ENCODE measurements at regions not wholly inside any gene's neighbourhood (a gene's known extent, or its start where the extent isn't known, plus 50 kb on each side); places are given as distances from the start of the nearest gene placed in this dataset.
"Not testable (repeated sequence)": the region's sequence is repeated elsewhere in the genome, so short reads cannot be mapped to it uniquely, and the experiment has no call there.

GRCh38 chr1:148044495-148044894 lies 107.6 kb downstream of the NBPF11 start:
- not testable (repeated sequence) for TF ChIP-seq CTCF (IDR thresholded peaks at IDR 0.05); NFE2L2 (conservative IDR thresholded peaks at IDR 0.05; ENCODE audit: low read length); POLR2AphosphoS2 (conservative IDR thresholded peaks at IDR 0.05; ENCODE audit: low read length); CEBPB (IDR thresholded peaks at IDR 0.05); POLR2A (IDR thresholded peaks at IDR 0.05; ENCODE audit: low read length); MAX (IDR thresholded peaks at IDR 0.05); BHLHE40 (IDR thresholded peaks at IDR 0.05; ENCODE audit: low read depth, low read length); JUN (IDR thresholded peaks at IDR 0.05); ESRRA (IDR thresholded peaks at IDR 0.05; ENCODE audit: borderline replicate concordance, low read length); MYC (IDR thresholded peaks at IDR 0.05; ENCODE audit: borderline replicate concordance, low read length)
